Activated CD4-positive, alpha-beta memory T cell treated with anti-CD3 and anti-CD28 coated beads, Interleukin-2, amount 10 ng/mL, durations not matched to agents 7 days and 5 days (primary cell): ENCODE measurements at regions not wholly inside any gene's neighbourhood (a gene's known extent, or its start where the extent isn't known, plus 50 kb on each side); places are given as distances from the start of the nearest gene placed in this dataset.
"Not testable (repeated sequence)": the region's sequence is repeated elsewhere in the genome, so short reads cannot be mapped to it uniquely, and the experiment has no call there.

Experiments used
- CTCF ChIA-PET: fragments of 350-600 bp; sonication (Branson Sonifier 250); formaldehyde crosslinking; loops from one replicate; lab custom pipeline; 2021; ENCODE audit warnings: antibody characterized with exemption, inconsistent platforms; lab: Charles Lee
- POLR2A ChIA-PET: fragments of 350-600 bp; sonication (Branson Sonifier 250); formaldehyde crosslinking; loops from one replicate; lab custom pipeline; 2021; ENCODE audit warnings: antibody characterized with exemption; lab: Charles Lee
- DNase-seq: peaks from one replicate; pipeline ENCODE4 v3.0.0-alpha.2; 2020
- H3K27ac Mint-ChIP-seq: one replicate; pipeline ENCODE4 v1.8.0; 2021; ENCODE audit warnings: mild to moderate bottlenecking, mixed read lengths
- H3K27me3 Mint-ChIP-seq: one replicate; pipeline ENCODE4 v1.8.0; 2021; ENCODE audit warnings: mixed read lengths
- H3K36me3 Mint-ChIP-seq: one replicate; pipeline ENCODE4 v1.8.0; 2021; ENCODE audit warnings: low read depth, mixed read lengths
- H3K4me1 Mint-ChIP-seq: one replicate; pipeline ENCODE4 v1.8.0; 2021; ENCODE audit warnings: mixed read lengths
- H3K4me3 Mint-ChIP-seq: one replicate; pipeline ENCODE4 v1.8.0; 2021; ENCODE audit warnings: mild to moderate bottlenecking, mixed read lengths
- H3K9me3 Mint-ChIP-seq: one replicate; pipeline ENCODE4 v1.8.0; 2021; ENCODE audit warnings: mixed read lengths

- CTCF ChIA-PET, H3K27me3 Mint-ChIP-seq, H3K4me3 Mint-ChIP-seq, H3K36me3 Mint-ChIP-seq, POLR2A ChIA-PET, H3K9me3 Mint-ChIP-seq, DNase-seq, H3K4me1 Mint-ChIP-seq, H3K27ac Mint-ChIP-seq: not testable (repeated sequence)
Measured at GRCh38 chr2:194276667-194277066, 1380.4 kb upstream of the SLC39A10 start.

GRCh38 chr2:194271293-194271961 is 1385.6 kb upstream of the SLC39A10 start:
- Mint-ChIP-seq H3K27me3 (no peaks in the 10 kb centered on the region), H3K4me1 (no peaks in the 10 kb centered on the region), H3K9me3 (no peaks in the 10 kb centered on the region), H3K27ac (no peak overlapping the region), H3K36me3 (no peaks in the 10 kb centered on the region), H3K4me3 (no peak overlapping the region)
- ChIA-PET CTCF (interaction anchor here (0.7 kb wide), 1 partner anchor 401 kb away, joined by 3 read pairs; no protein-coding TSS in a partner anchor), POLR2A (no interaction called here)
- no peak for DNase-seq

GRCh38 chr2:194270648-194271047 is 1386.4 kb upstream of the SLC39A10 start:
- H3K4me3 Mint-ChIP-seq: no peak overlapping the region
- H3K36me3 Mint-ChIP-seq: no peaks in the 10 kb centered on the region

GRCh38 chr2:194264586-194264985 is 1392.4 kb upstream of the SLC39A10 start:
- no peak overlapping the region for H3K27ac Mint-ChIP-seq
- H3K27me3 Mint-ChIP-seq: no peaks in the 10 kb centered on the region
- H3K36me3 Mint-ChIP-seq: no peaks in the 10 kb centered on the region
- H3K4me1 Mint-ChIP-seq: no peaks in the 10 kb centered on the region
- no peaks in the 10 kb centered on the region for H3K9me3 Mint-ChIP-seq
- DNase-seq: no peak
- ChIA-PET CTCF (no interaction called here), POLR2A (no interaction called here)
- no peak overlapping the region for H3K4me3 Mint-ChIP-seq

More at GRCh38 chr2:194270648-194271047, 1386.4 kb upstream of the SLC39A10 start:
- ChIA-PET POLR2A (no interaction called here), CTCF (no interaction called here)
- no peaks in the 10 kb centered on the region for H3K4me1 Mint-ChIP-seq
- no peaks in the 10 kb centered on the region for H3K9me3 Mint-ChIP-seq
- no peak for DNase-seq
- H3K27me3 Mint-ChIP-seq: no peaks in the 10 kb centered on the region
- no peak overlapping the region for H3K27ac Mint-ChIP-seq

GRCh38 chr2:194260185-194260584 is 1396.8 kb upstream of the SLC39A10 start:
- Mint-ChIP-seq H3K9me3 (no peaks in the 10 kb centered on the region), H3K27ac (no peak overlapping the region), H3K4me3 (no peak overlapping the region), H3K27me3 (no peaks in the 10 kb centered on the region), H3K36me3 (no peaks in the 10 kb centered on the region), H3K4me1 (no peaks in the 10 kb centered on the region)
- ChIA-PET CTCF (no interaction called here), POLR2A (no interaction called here)
- DNase-seq: no peak

DNA sequence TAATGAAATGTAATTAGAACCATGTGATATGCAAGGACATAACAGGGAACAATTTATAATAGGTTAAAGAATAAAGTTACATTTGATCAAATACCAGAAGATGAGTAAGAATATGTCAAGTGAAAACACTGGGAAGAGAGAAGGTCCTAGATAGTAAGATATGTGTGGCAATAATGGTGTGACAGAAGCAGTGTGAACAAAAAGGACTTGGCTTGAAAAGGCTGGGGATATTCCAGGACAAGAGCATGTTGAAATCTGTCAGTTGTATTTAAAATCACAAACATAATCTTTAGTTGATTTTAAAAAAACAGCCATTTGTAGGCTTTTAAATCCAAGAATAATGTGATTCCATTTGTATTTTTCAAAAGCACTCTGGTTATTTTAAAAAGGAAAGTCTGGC is 1399.9 kb upstream of the SLC39A10 start:
- Mint-ChIP-seq H3K4me3 (no peak overlapping the region), H3K27ac (no peak overlapping the region), H3K27me3 (no peaks in the 10 kb centered on the region), H3K4me1 (no peaks in the 10 kb centered on the region), H3K9me3 (no peaks in the 10 kb centered on the region), H3K36me3 (no peaks in the 10 kb centered on the region)
- ChIA-PET POLR2A (no interaction called here), CTCF (no interaction called here)
- DNase-seq: no peak

DNA sequence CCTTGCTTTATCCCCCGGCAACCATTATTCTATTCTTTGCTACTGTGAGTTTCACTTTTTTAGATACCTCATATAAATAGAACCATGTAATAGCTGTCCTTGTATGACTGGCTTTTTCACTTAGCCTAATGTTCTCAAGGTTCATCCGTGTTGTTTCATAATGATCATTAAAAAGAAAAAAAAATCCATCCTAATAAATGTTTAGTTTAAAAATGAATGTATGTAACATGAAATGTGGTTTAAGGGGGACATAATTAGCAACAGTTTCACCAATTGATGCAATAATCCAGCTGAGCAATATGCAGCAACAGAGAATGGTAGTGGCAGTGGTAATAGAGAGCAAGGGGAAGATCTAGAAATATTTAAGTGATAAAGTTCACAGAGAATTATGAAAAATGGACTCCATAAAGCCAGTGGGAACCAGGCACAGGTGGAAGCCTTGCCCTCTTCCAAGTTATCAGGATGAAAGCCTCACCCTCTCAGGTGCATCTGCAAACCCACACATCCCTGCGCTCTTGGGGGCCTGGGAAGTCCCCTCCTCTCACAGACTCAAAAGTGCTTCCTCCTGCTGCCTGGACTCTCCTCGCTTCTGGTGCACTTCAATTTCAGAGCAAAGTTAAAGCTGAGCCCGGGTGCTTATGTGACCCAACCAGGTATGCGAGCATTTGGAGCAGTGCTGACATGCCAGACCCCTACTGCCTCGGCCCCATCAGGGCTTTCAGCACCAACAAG is 1403.3 kb upstream of the SLC39A10 start:
- Mint-ChIP-seq H3K27me3 (no peaks in the 10 kb centered on the region), H3K27ac (no peak overlapping the region), H3K36me3 (no peaks in the 10 kb centered on the region), H3K4me3 (no peak overlapping the region), H3K4me1 (no peaks in the 10 kb centered on the region), H3K9me3 (no peaks in the 10 kb centered on the region)
- DNase-seq: no peak
- CTCF ChIA-PET: no interaction called here
- POLR2A ChIA-PET: no interaction called here

DNA sequence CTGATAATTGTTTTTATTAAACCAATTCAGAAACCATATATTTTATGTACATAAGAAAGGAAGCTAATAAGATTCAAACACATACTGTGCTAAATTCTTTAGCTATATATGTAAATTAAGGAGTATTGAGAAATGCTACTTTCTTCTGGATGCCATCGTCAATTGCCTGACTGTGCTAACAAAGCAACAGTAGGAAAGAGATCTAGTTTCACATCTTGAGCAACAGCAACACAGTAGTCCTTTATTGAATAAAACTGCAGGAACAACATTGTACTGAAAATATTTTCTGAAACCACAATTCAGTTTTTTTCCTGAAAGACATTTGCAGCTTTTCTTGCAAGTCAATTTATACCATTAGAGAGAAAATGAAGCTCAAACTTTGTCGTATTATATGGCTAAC is 1404.9 kb upstream of the SLC39A10 start:
- no peak for DNase-seq
- CTCF ChIA-PET: no interaction called here
- Mint-ChIP-seq H3K4me1 (no peaks in the 10 kb centered on the region), H3K36me3 (no peaks in the 10 kb centered on the region), H3K9me3 (no peaks in the 10 kb centered on the region), H3K27me3 (no peaks in the 10 kb centered on the region), H3K4me3 (no peak overlapping the region), H3K27ac (no peak overlapping the region)
- POLR2A ChIA-PET: no interaction called here

DNA sequence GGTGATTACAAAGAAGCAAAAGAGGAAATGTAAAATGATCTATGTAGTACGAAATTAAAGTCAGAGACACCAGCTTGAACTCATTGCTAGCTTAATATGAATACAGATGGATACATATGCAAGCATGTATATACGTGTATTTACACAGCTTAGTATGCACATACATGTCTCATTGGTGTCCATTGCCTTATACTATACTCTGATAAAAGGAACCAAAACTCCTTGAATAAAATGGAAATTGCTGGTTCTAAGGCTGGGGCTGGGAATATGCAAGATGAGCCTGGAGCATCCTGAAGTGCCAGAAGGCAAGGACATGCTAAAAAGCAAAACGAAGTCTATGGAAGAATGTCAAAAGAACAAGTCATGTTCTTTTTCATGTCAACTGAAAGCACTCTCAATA is 1424.4 kb upstream of the SLC39A10 start:
- ChIA-PET POLR2A (no interaction called here), CTCF (no interaction called here)
- Mint-ChIP-seq H3K4me1 (no peaks in the 10 kb centered on the region), H3K27me3 (no peaks in the 10 kb centered on the region), H3K36me3 (no peaks in the 10 kb centered on the region), H3K27ac (no peak overlapping the region), H3K9me3 (no peaks in the 10 kb centered on the region), H3K4me3 (no peak overlapping the region)
- DNase-seq: no peak

DNA sequence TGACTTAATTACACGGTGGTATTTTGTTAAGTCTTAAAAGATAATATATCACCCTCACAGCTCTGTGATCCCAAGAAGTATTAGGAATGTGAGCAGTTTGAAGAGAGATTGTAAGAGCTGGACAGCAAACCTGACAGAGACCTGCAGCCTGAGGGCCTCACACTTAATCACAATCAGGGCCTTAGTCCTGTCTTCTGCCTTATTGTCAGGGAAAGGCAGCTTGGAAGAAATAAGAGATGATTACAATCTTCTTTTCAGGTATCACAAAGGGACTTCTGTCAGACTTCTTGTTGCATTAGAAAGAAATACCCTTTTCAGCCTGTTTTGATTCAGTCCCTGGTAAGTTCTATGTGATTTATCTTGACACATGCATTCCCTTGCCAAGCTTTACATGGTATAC is 1433.8 kb upstream of the SLC39A10 start:
- H3K27ac Mint-ChIP-seq: no peak overlapping the region
- no peak for DNase-seq
- H3K4me1 Mint-ChIP-seq: no peaks in the 10 kb centered on the region
- H3K27me3 Mint-ChIP-seq: no peaks in the 10 kb centered on the region
- no peaks in the 10 kb centered on the region for H3K36me3 Mint-ChIP-seq
- ChIA-PET CTCF (no interaction called here), POLR2A (no interaction called here)
- H3K9me3 Mint-ChIP-seq: no peaks in the 10 kb centered on the region
- no peak overlapping the region for H3K4me3 Mint-ChIP-seq

DNA sequence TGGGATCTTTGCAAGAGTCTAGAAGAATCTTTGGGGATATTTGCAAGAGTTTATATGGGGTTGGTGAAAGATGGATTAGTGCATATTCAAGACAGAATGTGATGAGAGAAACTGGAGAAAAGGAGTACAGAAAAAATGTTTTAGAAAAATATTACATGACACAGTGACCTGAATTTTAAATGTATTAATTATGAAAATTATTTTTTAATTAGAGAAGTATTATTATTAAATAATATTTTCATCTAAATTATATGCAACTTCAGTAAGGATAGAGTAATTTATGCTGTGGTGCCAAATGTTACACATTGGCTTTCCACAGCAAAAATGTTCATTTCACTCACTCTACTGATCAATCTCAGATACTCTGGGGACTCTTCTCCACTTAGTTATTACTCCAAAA is 1442.8 kb upstream of the SLC39A10 start:
- Mint-ChIP-seq H3K36me3 (no peaks in the 10 kb centered on the region), H3K27ac (no peak overlapping the region), H3K27me3 (no peaks in the 10 kb centered on the region), H3K4me3 (no peak overlapping the region), H3K4me1 (no peaks in the 10 kb centered on the region), H3K9me3 (no peaks in the 10 kb centered on the region)
- POLR2A ChIA-PET: no interaction called here
- CTCF ChIA-PET: no interaction called here
- DNase-seq: no peak

GRCh38 chr2:194205568-194206227 is 1451.3 kb upstream of the SLC39A10 start:
- CTCF ChIA-PET: no interaction called here
- Mint-ChIP-seq H3K27ac (no peak overlapping the region), H3K9me3 (no peaks in the 10 kb centered on the region), H3K27me3 (no peaks in the 10 kb centered on the region), H3K36me3 (no peaks in the 10 kb centered on the region), H3K4me1 (no peaks in the 10 kb centered on the region), H3K4me3 (no peak overlapping the region)
- DNase-seq: no peak
- POLR2A ChIA-PET: no interaction called here

DNA sequence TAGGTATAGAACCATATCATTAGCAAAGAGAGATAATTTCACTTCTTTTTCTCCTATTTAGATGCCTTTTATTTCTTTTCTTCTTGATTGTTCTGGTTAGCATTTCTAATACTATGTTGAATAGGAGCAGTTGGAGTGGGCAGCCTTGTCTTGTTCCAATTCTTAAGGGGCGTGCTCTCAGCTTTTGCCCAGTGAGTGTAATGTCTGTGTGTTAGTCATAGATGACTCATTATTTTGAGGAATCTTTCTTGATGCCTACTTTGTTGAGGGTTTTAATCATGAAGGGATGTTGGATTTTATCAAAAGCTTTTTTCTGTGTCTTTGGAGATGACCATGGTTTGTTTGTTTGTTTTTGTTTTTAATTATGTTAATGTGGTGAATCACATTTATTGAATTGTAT is 1453.1 kb upstream of the SLC39A10 start:
- DNase-seq: no peak
- H3K27ac Mint-ChIP-seq: no peak overlapping the region
- H3K4me1 Mint-ChIP-seq: no peaks in the 10 kb centered on the region
- no peaks in the 10 kb centered on the region for H3K36me3 Mint-ChIP-seq
- POLR2A ChIA-PET: no interaction called here
- CTCF ChIA-PET: no interaction called here
- H3K9me3 Mint-ChIP-seq: no peaks in the 10 kb centered on the region
- no peak overlapping the region for H3K4me3 Mint-ChIP-seq
- no peaks in the 10 kb centered on the region for H3K27me3 Mint-ChIP-seq
